ENCODE measurements at regions not wholly inside any gene's neighbourhood (a gene's known extent, or its start where the extent isn't known, plus 50 kb on each side); places are given as distances from the start of the nearest gene placed in this dataset.
"Not testable (repeated sequence)": the region's sequence is repeated elsewhere in the genome, so short reads cannot be mapped to it uniquely, and the experiment has no call there.

DNA sequence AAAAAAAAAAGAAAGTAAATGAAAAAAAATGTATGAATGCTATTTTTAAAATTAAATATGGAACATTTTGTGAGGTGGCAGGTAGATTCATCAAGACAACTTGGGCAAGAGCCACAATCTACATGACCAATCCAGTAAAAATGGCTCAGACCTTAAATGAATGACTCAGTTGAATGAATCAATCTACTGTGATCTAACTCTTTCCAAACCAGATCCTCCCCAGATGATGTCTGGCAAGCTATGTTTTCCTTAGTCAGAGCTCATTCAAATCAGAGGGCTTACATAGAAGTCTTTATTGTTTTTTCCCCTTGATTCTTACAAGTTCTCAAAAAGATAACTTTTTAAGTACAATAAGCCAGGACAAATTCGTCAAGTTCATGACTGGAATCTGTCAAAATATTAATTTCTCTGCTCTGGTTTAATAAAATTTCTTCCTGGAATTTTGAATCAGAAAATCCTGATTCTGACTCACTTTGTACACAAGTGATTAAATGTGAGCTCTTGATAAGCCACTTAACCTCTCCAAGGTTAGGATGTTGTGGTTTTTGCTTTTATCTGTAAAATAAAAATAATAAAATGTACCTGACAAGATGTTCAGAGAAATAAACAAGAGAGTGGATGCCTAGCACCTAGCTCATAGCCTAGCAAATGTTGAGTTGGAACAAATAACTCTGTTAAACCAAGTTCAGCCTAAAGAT, 105.6 kb upstream of the SMIM31 start:
- Mint-ChIP-seq H3K4me3 (no peak overlapping the region), H3K27me3 (ENCODE audit: low read depth) (peaks cover 8% of the 10 kb centered on the region), H3K4me1 (no peaks in the 10 kb centered on the region), H3K9me3 (peaks cover 9% of the 10 kb centered on the region), H3K36me3 (no peaks in the 10 kb centered on the region), H3K27ac (no peak overlapping the region)
- no peak for DNase-seq (ENCODE audit: low spot score in 2 of 2, unreplicated experiment in 2 of 2)
- TF ChIP-seq, protein P1, sequence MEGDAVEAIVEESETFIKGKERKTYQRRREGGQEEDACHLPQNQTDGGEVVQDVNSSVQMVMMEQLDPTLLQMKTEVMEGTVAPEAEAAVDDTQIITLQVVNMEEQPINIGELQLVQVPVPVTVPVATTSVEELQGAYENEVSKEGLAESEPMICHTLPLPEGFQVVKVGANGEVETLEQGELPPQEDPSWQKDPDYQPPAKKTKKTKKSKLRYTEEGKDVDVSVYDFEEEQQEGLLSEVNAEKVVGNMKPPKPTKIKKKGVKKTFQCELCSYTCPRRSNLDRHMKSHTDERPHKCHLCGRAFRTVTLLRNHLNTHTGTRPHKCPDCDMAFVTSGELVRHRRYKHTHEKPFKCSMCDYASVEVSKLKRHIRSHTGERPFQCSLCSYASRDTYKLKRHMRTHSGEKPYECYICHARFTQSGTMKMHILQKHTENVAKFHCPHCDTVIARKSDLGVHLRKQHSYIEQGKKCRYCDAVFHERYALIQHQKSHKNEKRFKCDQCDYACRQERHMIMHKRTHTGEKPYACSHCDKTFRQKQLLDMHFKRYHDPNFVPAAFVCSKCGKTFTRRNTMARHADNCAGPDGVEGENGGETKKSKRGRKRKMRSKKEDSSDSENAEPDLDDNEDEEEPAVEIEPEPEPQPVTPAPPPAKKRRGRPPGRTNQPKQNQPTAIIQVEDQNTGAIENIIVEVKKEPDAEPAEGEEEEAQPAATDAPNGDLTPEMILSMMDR (IDR thresholded peaks at IDR 0.05; ENCODE audit: unreplicated experiment), result no peak

DNA sequence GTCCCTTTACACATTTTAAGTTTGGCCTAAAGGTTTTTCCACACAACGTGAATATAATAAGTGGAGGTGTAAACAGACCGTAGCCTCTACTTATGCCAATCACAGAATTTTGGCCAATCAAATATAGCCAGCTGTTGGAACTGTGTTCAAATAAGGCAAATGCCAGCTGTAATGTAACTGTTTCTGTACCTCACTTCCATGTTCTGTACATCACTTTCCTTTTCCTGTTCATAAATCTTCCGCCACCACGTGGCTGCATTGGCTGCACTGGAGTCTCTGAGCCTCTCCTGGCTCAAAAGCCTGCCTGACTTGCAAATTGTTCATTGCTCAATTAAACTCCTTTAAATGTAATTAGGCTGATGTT, 105.1 kb upstream of the SMIM31 start:
- Mint-ChIP-seq H3K4me1 (no peaks in the 10 kb centered on the region), H3K27ac (no peak overlapping the region), H3K27me3 (ENCODE audit: low read depth) (peaks cover 8% of the 10 kb centered on the region), H3K4me3 (no peak overlapping the region), H3K36me3 (no peaks in the 10 kb centered on the region), H3K9me3 (peaks cover 9% of the 10 kb centered on the region)
- DNase-seq (ENCODE audit: low spot score in 2 of 2, unreplicated experiment in 2 of 2), result no peak
- TF ChIP-seq, protein P1 (IDR thresholded peaks at IDR 0.05; ENCODE audit: unreplicated experiment), result no peak

DNA sequence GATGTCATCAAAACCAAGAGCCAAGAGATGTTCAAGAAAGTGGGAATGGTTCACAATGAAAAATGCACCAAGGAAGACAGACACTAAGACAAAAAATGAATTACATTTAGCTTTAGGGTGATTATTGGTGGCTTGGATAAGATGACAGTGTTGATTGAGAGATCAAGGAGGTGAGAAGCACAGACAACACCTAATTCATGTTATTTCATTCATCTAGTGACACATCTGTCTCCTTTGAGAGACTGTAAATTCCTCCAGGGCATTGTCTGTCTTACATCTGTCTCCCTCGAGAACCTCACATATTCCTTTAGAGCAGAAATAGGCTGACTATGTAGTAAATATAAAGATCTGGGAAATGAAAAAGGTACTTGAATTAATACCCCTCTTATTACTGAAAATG, 94.2 kb upstream of the SMIM31 start:
- peaks cover 23% of the 10 kb centered on the region for H3K9me3 Mint-ChIP-seq
- DNase-seq (ENCODE audit: low spot score in 2 of 2, unreplicated experiment in 2 of 2), result no peak
- peaks cover 2% of the 10 kb centered on the region for H3K27me3 Mint-ChIP-seq (ENCODE audit: low read depth)
- no peaks in the 10 kb centered on the region for H3K4me1 Mint-ChIP-seq
- H3K27ac Mint-ChIP-seq, result no peak overlapping the region
- no peak overlapping the region for H3K4me3 Mint-ChIP-seq
- H3K36me3 Mint-ChIP-seq, result no peaks in the 10 kb centered on the region
- TF ChIP-seq, protein P1 (IDR thresholded peaks at IDR 0.05; ENCODE audit: unreplicated experiment), result no peak

DNA sequence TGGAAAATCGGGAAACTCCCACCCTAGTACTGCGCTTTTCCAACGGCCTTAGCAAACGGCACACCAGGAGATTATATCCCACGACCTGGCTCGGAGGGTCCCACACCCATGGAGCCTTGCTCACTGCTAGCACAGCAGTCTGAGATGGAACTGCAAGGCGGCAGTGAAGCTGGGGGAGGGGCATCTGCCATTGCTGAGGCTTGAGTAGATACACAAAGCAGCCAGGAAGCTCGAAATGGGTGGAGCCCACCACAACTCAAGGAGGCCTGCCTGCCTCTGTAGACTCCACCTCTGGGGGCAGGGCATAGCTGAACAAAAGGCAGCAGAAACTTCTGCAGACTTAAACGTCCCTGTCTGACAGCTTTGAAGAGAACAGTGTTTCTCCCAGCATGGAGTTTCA, 77.8 kb upstream of the SMIM31 start:
- H3K27ac Mint-ChIP-seq; H3K27me3 Mint-ChIP-seq (ENCODE audit: low read depth); DNase-seq (ENCODE audit: low spot score in 2 of 2, unreplicated experiment in 2 of 2); H3K9me3 Mint-ChIP-seq; H3K36me3 Mint-ChIP-seq; H3K4me1 Mint-ChIP-seq; H3K4me3 Mint-ChIP-seq: not testable (repeated sequence)

DNA sequence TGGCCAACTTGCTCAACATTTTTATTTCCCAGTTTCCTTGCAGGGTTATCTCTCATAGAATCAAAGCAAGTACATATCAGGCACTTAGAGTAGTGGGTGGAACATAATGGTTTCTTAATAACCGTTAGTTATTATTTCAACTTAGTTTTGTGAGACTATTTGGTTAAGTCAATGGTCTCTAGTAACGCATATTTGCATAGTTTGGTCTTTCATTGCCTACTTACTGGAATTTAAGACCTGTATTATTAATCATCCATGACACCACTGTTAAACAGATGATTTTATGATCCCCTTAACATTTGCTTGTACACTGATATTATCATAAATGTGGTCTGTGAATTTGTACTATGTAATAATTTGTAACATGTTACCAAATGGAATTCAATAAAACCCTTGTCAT, 70.9 kb upstream of the SMIM31 start:
- no peaks in the 10 kb centered on the region for H3K4me1 Mint-ChIP-seq
- peaks cover 11% of the 10 kb centered on the region for H3K27me3 Mint-ChIP-seq (ENCODE audit: low read depth)
- no peaks in the 10 kb centered on the region for H3K9me3 Mint-ChIP-seq
- H3K36me3 Mint-ChIP-seq, result no peaks in the 10 kb centered on the region
- no peak for DNase-seq (ENCODE audit: low spot score in 2 of 2, unreplicated experiment in 2 of 2)
- no peak overlapping the region for H3K27ac Mint-ChIP-seq
- TF ChIP-seq, protein P1 (IDR thresholded peaks at IDR 0.05; ENCODE audit: unreplicated experiment), result no peak
- no peak overlapping the region for H3K4me3 Mint-ChIP-seq

DNA sequence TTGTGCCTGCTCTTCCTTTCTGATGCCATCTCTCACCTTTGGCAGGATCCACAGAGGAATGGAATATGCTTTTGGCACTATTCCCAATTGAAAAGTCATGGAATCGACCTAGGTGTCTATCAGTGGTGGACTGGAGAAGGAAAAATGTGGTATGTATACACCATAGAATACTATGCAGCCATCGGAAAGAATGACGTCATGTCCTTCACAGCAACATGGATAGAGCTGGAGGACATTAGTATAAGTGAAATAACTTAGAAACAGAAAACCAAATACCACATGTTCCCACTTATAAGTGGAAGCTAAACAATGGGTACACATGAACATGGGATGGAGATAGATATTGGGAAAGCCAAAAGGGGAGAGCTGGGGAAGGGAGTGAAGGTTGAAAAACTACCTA, 58.3 kb upstream of the SMIM31 start:
- H3K36me3 Mint-ChIP-seq, result no peaks in the 10 kb centered on the region
- no peak overlapping the region for H3K4me3 Mint-ChIP-seq
- H3K9me3 Mint-ChIP-seq, result peaks cover 7% of the 10 kb centered on the region
- no peaks in the 10 kb centered on the region for H3K4me1 Mint-ChIP-seq
- no peak overlapping the region for H3K27ac Mint-ChIP-seq
- TF ChIP-seq, protein P1 (IDR thresholded peaks at IDR 0.05; ENCODE audit: unreplicated experiment), result no peak
- no peaks in the 10 kb centered on the region for H3K27me3 Mint-ChIP-seq (ENCODE audit: low read depth)
- DNase-seq (ENCODE audit: low spot score in 2 of 2, unreplicated experiment in 2 of 2), result no peak
